Gastroesophageal sphincter (tissue), 4 donors: ENCODE measurements at regions not wholly inside any gene's neighbourhood (a gene's known extent, or its start where the extent isn't known, plus 50 kb on each side); places are given as distances from the start of the nearest gene placed in this dataset.

Experiments used
- ATAC-seq: fragments of 150-250 bp; one replicate; pipeline ENCODE4 v1.9.1; 2016; ENCODE audit warnings: mild to moderate bottlenecking, moderate library complexity
- H3K27ac ChIP-seq, 4 donors: fragments of 200-600 bp; sonication (generic) in 3 of 4; 1 replicate in 3 of 4; 2 replicates in 1 of 4; pipeline ENCODE4 v1.5.1; 2016 to 2019
- H3K27me3 ChIP-seq: fragments of 200-600 bp; sonication (generic); one replicate; pipeline ENCODE4 v1.5.1; 2019
- H3K36me3 ChIP-seq, 2 donors: fragments of 200-600 bp; sonication (generic); one replicate each; pipeline ENCODE4 v1.5.1; 2019; ENCODE audit warnings: control low read depth in 1 of 2
- H3K4me1 ChIP-seq, 3 donors: fragments of 200-600 bp; sonication (generic); 1 replicate in 2 of 3; 2 replicates in 1 of 3; pipeline ENCODE4 v1.5.1; 2016 to 2019; ENCODE audit warnings: control low read depth in 2 of 3
- H3K4me3 ChIP-seq, 2 donors: fragments of 200-600 bp; sonication (generic); one replicate each; pipeline ENCODE4 v1.5.1; 2019; ENCODE audit warnings: mild to moderate bottlenecking in 1 of 2, moderate library complexity in 1 of 2
- H3K9me3 ChIP-seq, 3 donors: fragments of 200-600 bp; sonication (generic); one replicate each; pipeline ENCODE4 v1.5.1; 2017 to 2019; ENCODE audit warnings: control low read depth in 2 of 3
- CTCF ChIP-seq, 4 experiments: fragments of 200-600 bp in 2 of 4; fragments of 450-650 bp in 2 of 4; sonication (generic) in 1 of 4; IDR thresholded peaks; one replicate each; pipeline ENCODE4 v1.5.1; 2017 to 2019; ENCODE audit warnings: antibody characterized with exemption in 4 of 4, mild to moderate bottlenecking in 2 of 4, moderate library complexity in 2 of 4
- EP300 ChIP-seq: sonication (generic); formaldehyde crosslinking; IDR thresholded peaks from one replicate; pipeline ENCODE4 v1.6.1; 2017; ENCODE audit warnings: antibody characterized with exemption, mild to moderate bottlenecking
- POLR2A ChIP-seq, 2 donors: fragments of 450-650 bp; IDR thresholded peaks; one replicate each; pipeline ENCODE4 v1.6.1; 2017; ENCODE audit warnings: antibody characterized with exemption in 2 of 2, mild to moderate bottlenecking in 2 of 2, moderate library complexity in 1 of 2
- POLR2AphosphoS5 ChIP-seq: sonication (generic); formaldehyde crosslinking; IDR thresholded peaks from one replicate; pipeline ENCODE4 v1.6.1; 2017; ENCODE audit warnings: antibody characterized with exemption
- WGBS, 2 donors: methylation state at CpG; one replicate each; pipeline ENCODE4 v1.1.5; 2018; ENCODE audit warnings: low coverage in 1 of 2; 5-methylcytosine and 5-hydroxymethylcytosine counted together

GRCh38 chr1:212217633-212218032, 67.6 kb upstream of the PPP2R5A start:
- Histone ChIP-seq H3K27me3 (no peaks in the 10 kb centered on the region), H3K27ac (peak overlapping the region in 1 of 4 donors; percentile 0), H3K36me3 (no peaks in the 10 kb centered on the region), H3K4me3 (no peak overlapping the region), H3K9me3 (no peaks in the 10 kb centered on the region), H3K4me1 (no peaks in the 10 kb centered on the region)
- WGBS, 2 donors: 77 to 100% methylated on average over 1 to 3 of the region's 3 CpGs
- no peak for TF ChIP-seq POLR2AphosphoS5
- TF ChIP-seq CTCF (IDR thresholded peaks at IDR 0.05): no peak
- TF ChIP-seq EP300: no peak
- TF ChIP-seq POLR2A (IDR thresholded peaks at IDR 0.05): no peak
- no peak for ATAC-seq

- ATAC-seq: no peak
- no peak for TF ChIP-seq EP300
- TF ChIP-seq CTCF (IDR thresholded peaks at IDR 0.05): no peak
- no peak for TF ChIP-seq POLR2AphosphoS5
- no peak for TF ChIP-seq POLR2A (IDR thresholded peaks at IDR 0.05)
- H3K36me3 ChIP-seq: no peaks in the 10 kb centered on the region
- H3K4me3 ChIP-seq: no peak overlapping the region
- no peaks in the 10 kb centered on the region for H3K27me3 ChIP-seq
- no peaks in the 10 kb centered on the region for H3K9me3 ChIP-seq
- peak overlapping the region in 1 of 4 donors; percentile 0 for H3K27ac ChIP-seq
- 75 to 76% methylated on average over 4 of the region's 4 CpGs for WGBS, 2 donors
- no peaks in the 10 kb centered on the region for H3K4me1 ChIP-seq
These were observed 67.1 kb upstream of the PPP2R5A start for GRCh38 chr1:212218065-212218464.

DNA sequence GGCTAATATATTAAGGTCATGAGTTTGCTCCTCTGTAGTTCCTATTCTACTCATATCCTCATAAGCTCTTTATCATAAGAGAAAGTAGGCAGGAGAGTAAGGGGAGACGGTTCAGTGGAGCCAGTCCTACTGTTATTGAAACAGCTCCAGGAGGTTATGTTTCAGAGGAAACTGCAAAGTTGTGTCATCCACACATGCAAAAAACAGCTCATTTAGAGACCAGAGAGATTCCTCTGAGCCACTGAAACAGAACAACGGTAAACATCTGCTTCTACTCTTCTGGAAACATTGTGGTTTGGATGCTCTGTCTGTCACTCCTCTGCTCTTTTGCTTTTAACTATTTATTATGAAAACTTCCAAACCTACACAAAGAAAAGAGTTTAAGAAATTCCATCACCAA, 66.3 kb upstream of the PPP2R5A start:
- 52 to 59% methylated on average over 2 of the region's 2 CpGs for WGBS, 2 donors
- TF ChIP-seq POLR2A (IDR thresholded peaks at IDR 0.05): no peak
- no peak for TF ChIP-seq EP300
- TF ChIP-seq CTCF (IDR thresholded peaks at IDR 0.05): no peak
- no peak for TF ChIP-seq POLR2AphosphoS5
- peak overlapping the region in 1 of 4 donors; percentile 6 for H3K27ac ChIP-seq

GRCh38 chr1:212219679-212220463, 65.3 kb upstream of the PPP2R5A start:
- no peak for TF ChIP-seq POLR2AphosphoS5
- no peak for TF ChIP-seq CTCF (IDR thresholded peaks at IDR 0.05)
- TF ChIP-seq POLR2A (IDR thresholded peaks at IDR 0.05): no peak
- TF ChIP-seq EP300: no peak
- Histone ChIP-seq H3K36me3 (no peaks in the 10 kb centered on the region), H3K4me1 (no peaks in the 10 kb centered on the region), H3K27ac (no peak overlapping the region), H3K27me3 (no peaks in the 10 kb centered on the region), H3K4me3 (no peak overlapping the region), H3K9me3 (no peaks in the 10 kb centered on the region)
- WGBS, 2 donors: 77 to 93% methylated on average over 4 to 8 of the region's 8 CpGs
- no peak for ATAC-seq

More for the DNA sequence above, 66.3 kb upstream of the PPP2R5A start:
- Histone ChIP-seq H3K9me3 (no peaks in the 10 kb centered on the region), H3K27me3 (no peaks in the 10 kb centered on the region), H3K4me3 (no peak overlapping the region), H3K4me1 (no peaks in the 10 kb centered on the region), H3K36me3 (no peaks in the 10 kb centered on the region)
- ATAC-seq: no peak

DNA sequence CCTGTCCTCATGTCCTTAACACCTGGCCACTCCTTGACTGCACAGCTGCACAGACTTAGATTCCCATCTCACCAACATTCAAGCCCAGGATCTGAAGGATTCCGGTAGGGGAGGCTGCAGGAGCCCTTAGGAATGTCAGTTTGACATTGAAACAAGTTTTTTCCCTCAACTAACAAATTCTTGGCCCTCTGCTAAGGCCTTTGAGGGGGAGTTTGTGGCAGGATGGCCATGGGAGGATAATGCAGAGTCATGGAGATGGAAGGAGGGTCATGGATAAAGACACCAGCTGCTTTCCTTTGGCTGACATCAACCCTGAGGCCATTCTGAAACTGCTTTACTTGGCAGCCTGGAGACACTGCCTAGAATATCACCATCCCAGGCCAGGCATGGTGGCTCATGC, 63.4 kb upstream of the PPP2R5A start:
- WGBS, 2 donors: no CpG with 5 or more reads among the region's 1 CpG
- TF ChIP-seq CTCF (IDR thresholded peaks at IDR 0.05) (no peak), EP300 (no peak), POLR2A (IDR thresholded peaks at IDR 0.05) (no peak), POLR2AphosphoS5 (no peak)
- Histone ChIP-seq H3K4me1 (no peaks in the 10 kb centered on the region), H3K4me3 (no peak overlapping the region), H3K27me3 (no peaks in the 10 kb centered on the region), H3K27ac (no peak overlapping the region), H3K9me3 (no peaks in the 10 kb centered on the region), H3K36me3 (no peaks in the 10 kb centered on the region)
- ATAC-seq: no peak
